Peyer's patch (tissue), 4 donors: ENCODE measurements at regions not wholly inside any gene's neighbourhood (a gene's known extent, or its start where the extent isn't known, plus 50 kb on each side); places are given as distances from the start of the nearest gene placed in this dataset.
A peak's percentile ranks its signal among the peaks of the same experiment; 100 is the strongest.

ENCODE experiments used
- DNase-seq, 3 donors: peaks; one replicate each; pipeline ENCODE4 v3.0.0-alpha.2; 2017 to 2019
- H3K27ac ChIP-seq, 4 donors: fragments of 200-600 bp; sonication (generic); one replicate each; pipeline ENCODE4 v1.5.1; 2016 to 2019
- H3K27me3 ChIP-seq, 2 donors: fragments of 200-600 bp; sonication (generic); one replicate each; pipeline ENCODE4 v1.5.1; 2019
- H3K36me3 ChIP-seq, 3 donors: fragments of 200-600 bp; sonication (generic); one replicate each; pipeline ENCODE4 v1.5.1; 2016 to 2019
- H3K4me1 ChIP-seq, 4 donors: fragments of 200-600 bp; sonication (generic); one replicate each; pipeline ENCODE4 v1.5.1; 2016 to 2019
- H3K4me3 ChIP-seq, 4 donors: fragments of 200-600 bp; sonication (generic); 1 replicate in 3 of 4; 2 replicates in 1 of 4; pipeline ENCODE4 v1.5.1; 2016 to 2019; ENCODE audit warnings: mild to moderate bottlenecking in 1 of 4
- H3K9me3 ChIP-seq, 4 donors: fragments of 200-600 bp; sonication (generic); one replicate each; pipeline ENCODE4 v1.5.1; 2016 to 2019; ENCODE audit warnings: mild to moderate bottlenecking in 1 of 4
- CTCF ChIP-seq, 6 experiments: fragments of 450-650 bp in 4 of 6; fragments of 200-600 bp in 2 of 6; sonication (generic) in 1 of 6; IDR thresholded peaks; one replicate each; pipeline ENCODE4 v1.5.1; 2017 to 2019; ENCODE audit warnings: antibody characterized with exemption in 6 of 6, mild to moderate bottlenecking in 3 of 6, moderate library complexity in 1 of 6
- POLR2A ChIP-seq, 2 donors: fragments of 450-650 bp; IDR thresholded peaks; one replicate each; pipeline ENCODE4 v1.5.1; 2017; ENCODE audit warnings: antibody characterized with exemption in 2 of 2, mild to moderate bottlenecking in 2 of 2, moderate library complexity in 2 of 2

GRCh38 chr5:74266132-74266531 lies 374.4 kb downstream of the ENC1 start:
- no peak overlapping the region for H3K27ac ChIP-seq
- no peak for DNase-seq
- no peaks in the 10 kb centered on the region for H3K4me1 ChIP-seq
- no peaks in the 10 kb centered on the region for H3K36me3 ChIP-seq
- no peak overlapping the region for H3K4me3 ChIP-seq
- no peaks in the 10 kb centered on the region for H3K9me3 ChIP-seq
- no peak for TF ChIP-seq CTCF (IDR thresholded peaks at IDR 0.05)
- H3K27me3 ChIP-seq: no peaks in the 10 kb centered on the region

GRCh38 chr5:74262544-74263207 lies 377.9 kb downstream of the ENC1 start:
- H3K36me3 ChIP-seq: no peaks in the 10 kb centered on the region
- H3K27me3 ChIP-seq: no peaks in the 10 kb centered on the region
- no peaks in the 10 kb centered on the region for H3K9me3 ChIP-seq
- DNase-seq: no peak
- no peak overlapping the region for H3K27ac ChIP-seq
- peaks cover 0 to 6% (median 3%) of the 10 kb centered on the region in 4 donors for H3K4me1 ChIP-seq
- TF ChIP-seq POLR2A (IDR thresholded peaks at IDR 0.05): no peak
- TF ChIP-seq CTCF (IDR thresholded peaks at IDR 0.05): no peak
- no peak overlapping the region for H3K4me3 ChIP-seq

- H3K4me1 ChIP-seq: peaks cover 0 to 14% (median 3%) of the 10 kb centered on the region in 4 donors
- DNase-seq: no peak
- no peak overlapping the region for H3K27ac ChIP-seq
- no peaks in the 10 kb centered on the region for H3K9me3 ChIP-seq
- H3K27me3 ChIP-seq: no peaks in the 10 kb centered on the region
- TF ChIP-seq CTCF (IDR thresholded peaks at IDR 0.05) (no peak), POLR2A (IDR thresholded peaks at IDR 0.05) (no peak)
- H3K36me3 ChIP-seq: no peaks in the 10 kb centered on the region
- H3K4me3 ChIP-seq: no peak overlapping the region
These were observed 378.7 kb downstream of the ENC1 start for GRCh38 chr5:74261866-74262265.

GRCh38 chr5:74261421-74261820 lies 379.1 kb downstream of the ENC1 start:
- H3K4me1 ChIP-seq: peaks cover 0 to 18% (median 3%) of the 10 kb centered on the region in 4 donors
- H3K4me3 ChIP-seq: no peak overlapping the region
- H3K27me3 ChIP-seq: no peaks in the 10 kb centered on the region
- TF ChIP-seq POLR2A (IDR thresholded peaks at IDR 0.05) (no peak), CTCF (IDR thresholded peaks at IDR 0.05) (no peak)
- no peak for DNase-seq
- H3K36me3 ChIP-seq: no peaks in the 10 kb centered on the region
- H3K9me3 ChIP-seq: no peaks in the 10 kb centered on the region
- H3K27ac ChIP-seq: no peak overlapping the region

- H3K27ac ChIP-seq: no peak overlapping the region
- H3K27me3 ChIP-seq: no peaks in the 10 kb centered on the region
- H3K4me3 ChIP-seq: no peak overlapping the region
- TF ChIP-seq POLR2A (IDR thresholded peaks at IDR 0.05): no peak
- TF ChIP-seq CTCF (IDR thresholded peaks at IDR 0.05): no peak
- no peak for DNase-seq
- no peaks in the 10 kb centered on the region for H3K36me3 ChIP-seq
- no peaks in the 10 kb centered on the region for H3K9me3 ChIP-seq
- H3K4me1 ChIP-seq: peaks cover 0 to 18% (median 3%) of the 10 kb centered on the region in 4 donors
These were observed 381.0 kb downstream of the ENC1 start for GRCh38 chr5:74259572-74259971.

GRCh38 chr5:74258314-74258665 lies 382.2 kb downstream of the ENC1 start:
- TF ChIP-seq CTCF (IDR thresholded peaks at IDR 0.05): no peak
- TF ChIP-seq POLR2A (IDR thresholded peaks at IDR 0.05): no peak
- H3K36me3 ChIP-seq: no peaks in the 10 kb centered on the region
- no peak overlapping the region for H3K4me3 ChIP-seq
- H3K9me3 ChIP-seq: no peaks in the 10 kb centered on the region
- H3K27ac ChIP-seq: peak overlapping the region in 3 of 4 donors; percentile 0 to 75 (median 3)
- no peaks in the 10 kb centered on the region for H3K27me3 ChIP-seq
- no peak for DNase-seq
- H3K4me1 ChIP-seq: peaks cover 0 to 18% (median 3%) of the 10 kb centered on the region in 4 donors
